Astrocyte (in vitro differentiated cells and primary cell): ENCODE measurements at regions not wholly inside any gene's neighbourhood (a gene's known extent, or its start where the extent isn't known, plus 50 kb on each side); places are given as distances from the start of the nearest gene placed in this dataset.

Source experiments
- EZH2 ChIP-seq: IDR thresholded peaks from 2 replicates; pipeline ENCODE4 v1.6.1; 2012; ENCODE audit warnings: mild to moderate bottlenecking, low read length, inconsistent platforms; ENCODE audit not compliant: insufficient read depth
- TF ChIP-seq, protein P1 (sequence below): IDR thresholded peaks from 2 replicates; pipeline ENCODE4 v1.5.1; 2011; ENCODE audit warnings: low read depth, mild to moderate bottlenecking, inconsistent platforms, low read length, moderate library complexity; ENCODE audit not compliant: insufficient read depth

DNA sequence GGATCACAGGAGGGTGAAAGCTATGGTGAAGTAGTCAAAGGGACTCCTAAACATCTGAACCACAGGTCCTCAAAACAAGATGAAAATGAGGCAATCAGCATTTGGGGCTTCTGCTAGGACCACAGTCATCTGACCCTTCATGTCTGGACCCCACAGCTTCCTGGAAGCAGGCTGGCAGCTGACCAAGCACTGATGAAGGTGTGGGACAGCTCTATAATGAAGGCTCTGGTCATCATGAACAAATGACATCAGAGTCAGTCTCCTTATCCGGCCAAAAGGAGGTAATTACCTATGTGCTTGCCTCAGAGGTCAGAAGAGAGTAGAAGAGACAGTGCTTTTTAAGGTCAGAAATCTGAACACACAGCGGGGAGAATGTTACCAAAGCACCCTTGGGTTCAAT, 101.2 kb upstream of the GNAO1 start:
- TF ChIP-seq, protein P1, sequence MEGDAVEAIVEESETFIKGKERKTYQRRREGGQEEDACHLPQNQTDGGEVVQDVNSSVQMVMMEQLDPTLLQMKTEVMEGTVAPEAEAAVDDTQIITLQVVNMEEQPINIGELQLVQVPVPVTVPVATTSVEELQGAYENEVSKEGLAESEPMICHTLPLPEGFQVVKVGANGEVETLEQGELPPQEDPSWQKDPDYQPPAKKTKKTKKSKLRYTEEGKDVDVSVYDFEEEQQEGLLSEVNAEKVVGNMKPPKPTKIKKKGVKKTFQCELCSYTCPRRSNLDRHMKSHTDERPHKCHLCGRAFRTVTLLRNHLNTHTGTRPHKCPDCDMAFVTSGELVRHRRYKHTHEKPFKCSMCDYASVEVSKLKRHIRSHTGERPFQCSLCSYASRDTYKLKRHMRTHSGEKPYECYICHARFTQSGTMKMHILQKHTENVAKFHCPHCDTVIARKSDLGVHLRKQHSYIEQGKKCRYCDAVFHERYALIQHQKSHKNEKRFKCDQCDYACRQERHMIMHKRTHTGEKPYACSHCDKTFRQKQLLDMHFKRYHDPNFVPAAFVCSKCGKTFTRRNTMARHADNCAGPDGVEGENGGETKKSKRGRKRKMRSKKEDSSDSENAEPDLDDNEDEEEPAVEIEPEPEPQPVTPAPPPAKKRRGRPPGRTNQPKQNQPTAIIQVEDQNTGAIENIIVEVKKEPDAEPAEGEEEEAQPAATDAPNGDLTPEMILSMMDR: no peak
- no peak for TF ChIP-seq EZH2
